ENCODE measurements at regions not wholly inside any gene's neighbourhood (a gene's known extent, or its start where the extent isn't known, plus 50 kb on each side); places are given as distances from the start of the nearest gene placed in this dataset.

- TF ChIP-seq CTCF (IDR thresholded peaks at IDR 0.05; ENCODE audit: insufficient read depth, low read depth, low read length): no peak
- TF ChIP-seq EZH2 (IDR thresholded peaks at IDR 0.05; ENCODE audit: insufficient read depth, low read length): no peak
Observed at GRCh38 chr14:71748196-71748595, 184.0 kb upstream of the RGS6 start.
